Umbilical cord (tissue), 1 donor: ENCODE measurements at regions not wholly inside any gene's neighbourhood (a gene's known extent, or its start where the extent isn't known, plus 50 kb on each side); places are given as distances from the start of the nearest gene placed in this dataset.
A peak's percentile ranks its signal among the peaks of the same experiment; 100 is the strongest.

ENCODE experiments used
- DNase-seq: peaks from one replicate; pipeline ENCODE4 v3.0.0-alpha.2; 2015; ENCODE audit warnings: low spot score

DNA sequence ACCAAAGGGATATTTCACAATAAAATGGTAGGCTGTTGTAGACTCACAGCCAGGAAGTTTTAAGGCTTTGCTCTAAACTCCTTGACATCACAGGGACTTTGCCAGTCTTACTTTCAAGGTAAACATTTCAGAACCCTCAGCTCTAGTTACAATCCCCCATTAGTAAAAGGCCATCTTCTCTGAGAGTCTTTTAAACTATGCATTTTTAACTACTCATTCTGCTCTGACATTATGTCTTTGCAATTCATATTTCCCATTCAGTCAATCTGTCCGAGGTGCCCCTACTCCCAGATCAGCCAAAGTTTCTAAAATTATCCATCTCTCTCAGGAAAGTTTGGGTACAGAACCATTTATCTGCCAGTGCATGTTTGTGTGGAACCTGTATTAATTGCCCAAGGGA is 1094.1 kb downstream of the TDRD15 start:
- no peak for DNase-seq

GRCh38 chr2:22221006-22221405 is 1097.2 kb downstream of the TDRD15 start:
- no peak for DNase-seq

GRCh38 chr2:22238967-22239366 is 1115.2 kb downstream of the TDRD15 start:
- no peak for DNase-seq

DNA sequence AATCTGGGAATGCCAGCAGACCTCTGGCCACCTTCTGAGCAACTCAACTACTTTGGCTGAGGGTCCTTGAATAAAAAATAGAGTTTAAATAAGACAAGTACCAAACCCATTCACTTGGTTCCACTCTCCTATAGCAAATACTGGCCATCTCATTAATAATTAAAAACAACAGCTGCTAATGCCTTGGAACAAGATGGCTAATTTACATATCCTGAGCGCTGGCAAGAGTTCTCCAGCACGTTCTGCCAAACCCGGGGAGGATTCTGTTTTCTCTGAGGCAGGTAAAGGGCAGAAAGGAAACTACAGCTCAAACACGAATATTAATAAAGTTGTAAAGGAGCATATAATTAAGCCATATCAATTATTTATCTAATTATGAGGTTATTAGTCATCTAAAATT is 1123.7 kb downstream of the TDRD15 start:
- no peak for DNase-seq

DNA sequence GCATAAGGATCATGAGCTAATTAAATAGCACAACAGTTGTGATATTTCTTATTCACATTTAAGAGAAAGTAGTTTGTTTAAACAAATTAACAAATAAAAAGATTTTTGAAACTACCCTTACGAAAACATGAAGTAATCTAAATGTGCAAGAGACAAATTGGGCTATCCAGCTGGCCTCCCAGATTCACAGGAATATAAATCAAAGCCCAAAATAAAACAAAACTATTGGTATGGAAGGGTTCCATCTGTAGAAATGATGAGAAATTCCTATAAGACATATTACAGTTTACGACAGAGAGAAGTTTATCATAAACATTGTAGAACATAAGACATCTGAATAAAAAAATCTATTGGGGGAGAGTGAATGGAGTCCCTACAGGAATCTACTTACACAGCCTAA is 1125.1 kb downstream of the TDRD15 start:
- no peak for DNase-seq

GRCh38 chr2:22253171-22253570 is 1129.4 kb downstream of the TDRD15 start:
- DNase-seq = no peak

GRCh38 chr2:22261165-22261564 is 1123.8 kb upstream of the KLHL29 start:
- DNase-seq = no peak

- DNase-seq = no peak
Observed at GRCh38 chr2:22270341-22270740, 1114.6 kb upstream of the KLHL29 start.

DNA sequence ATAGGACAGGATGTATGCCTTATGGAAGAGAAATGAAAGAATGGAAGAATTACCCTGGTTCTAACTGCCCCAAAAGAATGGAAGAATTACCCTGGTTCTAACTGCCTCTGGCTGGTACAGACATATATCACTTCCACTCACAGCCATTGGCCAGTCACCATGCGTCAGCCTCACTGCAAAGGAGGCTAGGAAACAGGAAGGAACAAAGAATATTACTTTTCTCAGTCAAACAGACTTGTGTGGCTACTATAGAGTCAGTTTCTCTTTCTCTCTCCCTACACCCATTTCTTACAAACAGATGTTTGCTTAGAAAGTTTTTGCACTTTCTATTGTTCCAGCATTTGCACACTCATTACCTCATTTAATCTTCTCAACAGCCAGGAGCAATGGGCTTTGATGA is 1111.1 kb upstream of the KLHL29 start:
- DNase-seq = no peak

- DNase-seq = no peak
Observed at GRCh38 chr2:22274661-22275060, 1110.3 kb upstream of the KLHL29 start.

GRCh38 chr2:22276696-22277095 is 1108.3 kb upstream of the KLHL29 start:
- DNase-seq = no peak

DNA sequence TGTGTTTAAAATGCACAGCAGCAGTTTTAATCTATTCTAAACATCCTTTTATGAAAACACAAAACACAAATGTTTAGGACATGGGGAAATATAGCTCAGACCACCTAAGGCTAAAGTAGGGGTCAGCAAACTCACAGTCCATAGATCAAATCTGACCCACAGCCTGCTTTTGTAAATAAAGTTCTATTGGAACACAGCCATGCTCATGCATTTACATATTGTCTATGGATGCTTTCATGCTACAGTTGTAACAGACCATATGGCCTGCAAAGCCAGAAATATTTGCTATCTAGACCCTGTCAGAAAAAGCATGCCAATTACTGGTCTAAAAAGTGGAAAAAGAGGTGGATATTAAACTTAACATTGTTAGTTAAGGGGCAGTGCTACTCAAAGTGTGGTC is 1105.4 kb upstream of the KLHL29 start:
- no peak for DNase-seq

GRCh38 chr2:22281033-22281432 is 1103.9 kb upstream of the KLHL29 start:
- DNase-seq = peak; percentile 86

DNA sequence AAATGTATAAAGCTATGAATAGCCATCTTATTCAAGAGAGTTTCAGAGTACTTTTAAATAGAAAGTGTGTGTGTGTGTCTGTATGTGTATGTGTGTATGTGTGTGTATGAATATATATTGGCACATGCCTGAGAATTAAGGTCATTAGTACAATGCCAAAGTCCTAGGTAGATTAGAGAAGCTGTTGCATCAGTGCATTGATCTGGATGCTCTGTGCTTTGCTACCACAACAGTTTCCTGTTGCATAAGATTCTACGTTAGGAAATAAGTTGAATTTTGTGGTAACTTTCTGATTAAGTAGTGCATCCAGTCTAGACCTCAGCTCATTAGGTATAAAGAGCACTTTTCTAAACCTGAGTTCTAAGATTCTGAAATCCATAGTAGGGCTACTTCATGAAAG is 1102.8 kb upstream of the KLHL29 start:
- DNase-seq = no peak

DNA sequence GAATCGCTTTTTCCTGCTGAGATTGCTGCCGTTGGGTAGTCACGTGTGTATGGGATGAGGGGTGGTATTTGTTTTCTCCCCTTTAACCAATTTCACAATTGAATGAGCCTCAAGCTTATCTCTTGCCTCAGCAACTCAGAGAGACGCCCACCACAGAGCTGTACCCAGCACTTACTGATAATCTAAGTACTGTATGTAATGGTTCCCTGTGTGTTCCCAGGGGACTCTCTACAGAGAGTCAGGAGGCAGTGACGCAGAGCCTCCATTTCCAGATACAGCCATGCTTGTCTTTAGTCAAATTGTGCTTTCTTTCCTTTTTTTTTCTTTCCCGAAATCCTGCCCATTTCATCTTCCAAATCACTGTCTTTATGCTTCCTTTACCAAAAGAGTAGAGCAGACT is 1102.1 kb upstream of the KLHL29 start:
- DNase-seq = no peak

GRCh38 chr2:22283436-22283835 is 1101.5 kb upstream of the KLHL29 start:
- DNase-seq = no peak

DNA sequence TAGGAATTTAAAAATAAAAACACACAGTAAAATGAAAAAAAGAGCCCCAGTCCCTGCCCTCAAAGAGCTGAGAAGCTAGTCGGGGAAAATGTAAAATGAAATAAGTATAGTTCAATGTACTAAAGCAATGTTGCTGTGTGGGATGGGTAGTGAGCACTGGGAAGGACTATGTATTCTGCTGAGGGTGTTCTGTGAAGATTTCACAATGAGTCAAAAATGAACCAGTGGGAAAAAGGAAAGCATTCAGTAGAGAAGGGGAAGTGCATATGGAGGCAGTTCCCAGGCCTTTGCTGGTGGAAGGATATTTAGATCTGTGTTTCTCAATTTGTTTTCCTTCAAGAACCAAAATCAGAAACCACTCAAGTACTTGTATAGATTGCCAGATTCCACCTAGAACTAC is 1094.7 kb upstream of the KLHL29 start:
- DNase-seq = no peak

GRCh38 chr2:22290909-22291473 is 1094.0 kb upstream of the KLHL29 start:
- DNase-seq = no peak

- DNase-seq = no peak
Observed at GRCh38 chr2:22301228-22301627, 1083.8 kb upstream of the KLHL29 start.

GRCh38 chr2:22326250-22326649 is 1058.7 kb upstream of the KLHL29 start:
- no peak for DNase-seq

GRCh38 chr2:22329211-22330154 is 1055.5 kb upstream of the KLHL29 start:
- DNase-seq = no peak

DNA sequence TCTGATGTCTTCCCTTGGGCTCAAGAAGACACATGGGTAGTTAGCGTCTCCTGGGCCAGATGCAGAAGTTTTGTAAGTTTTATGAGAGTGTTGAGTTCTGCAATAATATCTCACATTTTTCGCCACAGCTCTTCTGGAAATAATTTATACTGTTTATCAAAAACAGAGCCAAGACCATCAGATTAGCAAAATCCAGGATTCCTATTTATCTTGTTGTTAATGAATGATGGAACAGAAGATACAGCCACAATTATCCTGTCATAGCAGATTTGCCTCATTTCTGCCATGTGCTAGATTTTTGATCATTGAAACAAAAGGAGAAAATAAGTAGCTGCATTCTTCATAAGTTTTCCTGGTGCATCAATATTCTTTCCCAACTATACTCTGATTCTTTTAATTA is 1048.6 kb upstream of the KLHL29 start:
- DNase-seq = no peak

GRCh38 chr2:22340716-22341115 is 1044.3 kb upstream of the KLHL29 start:
- DNase-seq = no peak
